ENCODE measurements at regions not wholly inside any gene's neighbourhood (a gene's known extent, or its start where the extent isn't known, plus 50 kb on each side); places are given as distances from the start of the nearest gene placed in this dataset.
"Not testable (repeated sequence)": the region's sequence is repeated elsewhere in the genome, so short reads cannot be mapped to it uniquely, and the experiment has no call there.

DNA sequence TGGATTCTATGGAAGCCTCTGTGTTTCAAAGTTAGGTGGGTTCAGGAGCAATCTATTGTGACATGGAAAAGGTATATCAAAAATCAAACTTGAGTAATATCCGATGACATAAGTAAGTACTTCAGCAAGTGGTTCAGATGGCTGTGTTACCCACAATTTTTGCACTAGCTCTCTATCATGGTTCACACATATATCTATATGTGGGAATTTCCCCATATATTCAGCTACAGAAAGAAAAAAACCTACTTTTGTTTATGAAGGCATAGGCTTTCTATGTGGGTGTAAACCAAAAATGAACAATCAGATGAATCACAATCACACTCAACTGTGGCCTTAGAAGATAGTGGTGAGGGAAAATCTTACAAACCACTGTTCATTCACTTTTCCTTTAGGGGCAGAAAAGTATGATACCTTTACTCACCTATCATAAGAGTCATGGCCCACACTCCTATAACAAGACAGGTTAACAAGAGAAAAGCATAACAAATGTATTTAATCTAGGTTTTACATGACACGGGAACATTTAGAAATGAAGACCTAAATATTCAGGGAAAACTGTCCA, 449.6 kb upstream of the HTR1E start:
- DNase-seq (ENCODE audit: extremely low read depth in 1 of 2, low read depth in 1 of 2), result no peak

GRCh38 chr6:86478316-86478715, 459.0 kb upstream of the HTR1E start:
- DNase-seq (ENCODE audit: extremely low read depth in 1 of 2, low read depth in 1 of 2), result not testable (repeated sequence)

DNA sequence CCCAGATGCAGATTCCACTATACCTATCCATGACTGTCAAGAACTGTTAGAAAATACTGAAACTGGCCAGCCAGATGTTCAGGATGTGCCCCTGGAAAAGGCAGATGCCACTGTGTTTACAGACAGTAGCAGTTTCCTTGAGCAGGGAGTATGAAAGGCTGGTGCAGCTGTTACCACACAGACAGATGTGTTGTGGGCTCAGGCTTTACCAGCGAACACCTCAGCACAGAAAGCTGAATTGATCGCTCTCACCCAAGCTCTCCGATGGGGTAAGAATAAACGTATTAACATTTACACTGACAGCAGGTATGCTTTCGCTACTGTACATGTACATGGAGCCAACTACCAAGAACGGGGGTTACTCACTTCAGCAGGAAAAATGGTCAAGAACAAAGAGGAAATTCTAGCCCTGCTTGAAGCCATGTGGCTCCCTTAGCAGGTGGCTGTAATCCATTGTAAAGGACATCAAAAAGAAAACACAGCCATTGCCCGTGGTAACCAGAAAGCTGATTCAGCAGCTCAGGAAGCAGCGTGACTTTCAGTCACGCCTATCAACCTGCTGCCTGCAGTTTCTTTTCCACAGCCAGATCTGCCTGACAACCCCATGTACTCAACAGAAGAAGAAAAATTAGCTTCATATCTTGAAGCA, 459.7 kb upstream of the HTR1E start:
- no peak for DNase-seq (ENCODE audit: extremely low read depth in 1 of 2, low read depth in 1 of 2)

DNA sequence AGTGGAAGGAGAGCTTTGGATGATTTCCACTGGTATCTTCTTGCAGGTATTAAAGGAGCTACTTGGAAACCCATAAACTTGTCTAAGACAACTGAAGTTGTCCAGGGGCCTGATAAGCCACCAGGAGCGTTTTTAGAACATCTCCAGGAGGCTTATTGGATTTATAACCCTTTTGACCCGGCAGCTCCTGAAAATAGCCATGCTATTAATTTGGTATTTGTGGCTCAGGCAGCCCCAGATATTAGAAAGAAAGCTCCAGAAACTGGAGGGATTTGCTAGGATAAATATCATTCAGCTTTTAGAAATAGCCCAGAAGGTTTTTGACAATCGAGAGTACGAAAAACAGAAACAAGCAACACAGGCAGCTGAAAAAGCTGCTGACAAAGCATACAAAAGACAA, 461.0 kb upstream of the HTR1E start:
- no peak for DNase-seq (ENCODE audit: extremely low read depth in 1 of 2, low read depth in 1 of 2)

DNA sequence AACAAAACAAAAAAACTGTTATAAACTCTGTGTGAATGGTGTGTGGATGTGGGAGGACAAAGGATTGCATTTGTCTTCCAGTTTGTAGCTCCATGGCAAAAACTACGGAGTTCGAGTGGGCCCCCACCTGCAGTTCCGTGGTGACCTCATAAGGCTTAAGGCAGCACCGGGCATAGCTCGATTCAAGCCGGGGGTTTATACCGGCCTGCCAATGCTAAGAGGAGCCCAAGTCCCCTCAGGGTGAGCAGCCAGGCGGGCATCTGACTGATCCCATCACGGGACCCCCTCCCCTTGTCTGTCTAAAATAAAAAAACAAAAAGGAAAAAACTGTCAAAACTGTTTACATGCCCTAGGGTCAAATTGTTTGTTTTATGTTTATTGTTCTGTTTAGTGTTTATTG, 463.2 kb upstream of the HTR1E start:
- DNase-seq (ENCODE audit: extremely low read depth in 1 of 2, low read depth in 1 of 2), result no peak

GRCh38 chr6:86471791-86472190, 465.5 kb upstream of the HTR1E start:
- no peak for DNase-seq (ENCODE audit: extremely low read depth in 1 of 2, low read depth in 1 of 2)

- DNase-seq (ENCODE audit: extremely low read depth in 1 of 2, low read depth in 1 of 2), result no peak
Measured at GRCh38 chr6:86459978-86460377, 477.4 kb upstream of the HTR1E start.

GRCh38 chr6:86456821-86457220, 480.5 kb upstream of the HTR1E start:
- DNase-seq (ENCODE audit: extremely low read depth in 1 of 2, low read depth in 1 of 2), result no peak

- no peak for DNase-seq (ENCODE audit: extremely low read depth in 1 of 2, low read depth in 1 of 2)
Measured at GRCh38 chr6:86453232-86453631, 484.1 kb upstream of the HTR1E start.

GRCh38 chr6:86448398-86448797, 488.9 kb upstream of the HTR1E start:
- no peak for DNase-seq (ENCODE audit: extremely low read depth in 1 of 2, low read depth in 1 of 2)

DNA sequence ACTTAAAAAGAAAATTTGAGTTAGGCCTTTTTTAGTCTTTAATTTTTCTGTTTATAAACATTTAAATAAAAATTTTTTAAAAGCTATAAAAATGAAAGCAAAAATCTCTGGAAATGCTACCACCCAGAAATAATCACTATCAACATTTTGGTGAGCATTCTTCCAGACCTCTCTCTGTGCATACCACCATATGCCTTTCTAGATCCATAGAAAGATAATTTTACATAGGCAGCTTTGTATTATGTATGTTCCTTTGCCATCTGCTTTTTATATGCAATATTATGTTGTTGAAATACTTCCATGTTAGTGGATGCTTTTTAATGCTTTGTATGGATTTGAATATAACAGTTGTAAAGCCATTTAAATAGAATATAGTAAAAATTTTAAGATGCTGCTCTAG, 496.7 kb upstream of the HTR1E start:
- DNase-seq (ENCODE audit: extremely low read depth in 1 of 2, low read depth in 1 of 2), result no peak

DNA sequence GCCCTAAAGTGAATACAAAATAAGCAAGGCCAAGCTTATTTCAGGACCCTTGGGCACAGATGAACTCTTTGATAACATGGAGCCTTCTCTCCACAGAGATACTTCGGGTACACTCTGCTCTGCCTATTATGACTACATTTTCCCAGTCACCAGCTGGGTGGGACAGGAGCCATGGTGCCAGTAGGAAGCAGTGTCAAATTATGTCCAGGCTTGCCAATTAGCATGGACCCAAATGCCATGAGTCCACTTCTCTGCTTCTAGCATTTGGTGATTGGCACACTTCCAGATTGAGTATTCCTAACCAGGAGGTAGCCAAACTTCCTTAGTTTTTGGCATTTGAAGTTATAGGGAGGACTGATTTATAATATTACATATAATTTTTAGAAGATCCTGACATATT, 513.8 kb upstream of the HTR1E start:
- no peak for DNase-seq (ENCODE audit: extremely low read depth in 1 of 2, low read depth in 1 of 2)

DNA sequence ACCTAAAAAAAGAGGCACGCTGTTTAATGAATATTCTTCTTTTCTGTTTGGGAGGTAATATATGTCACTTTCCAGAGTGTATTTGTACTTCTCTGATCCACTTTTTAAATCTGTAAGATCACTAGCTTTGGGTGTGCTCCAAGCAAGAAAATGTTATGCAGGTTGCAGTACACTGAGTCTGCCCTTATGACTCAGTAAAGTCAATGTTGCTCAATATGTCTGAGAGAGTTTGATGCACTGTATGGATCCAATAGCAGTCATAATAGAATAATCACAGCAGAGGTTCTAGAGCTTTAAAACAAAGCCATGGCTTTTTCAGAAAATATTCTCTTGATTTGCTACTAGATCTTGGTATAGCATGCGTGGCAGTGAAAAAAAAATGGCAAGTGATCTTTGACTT, 525.3 kb upstream of the HTR1E start:
- no peak for DNase-seq (ENCODE audit: extremely low read depth in 1 of 2, low read depth in 1 of 2)

GRCh38 chr6:86407128-86407527, 530.2 kb upstream of the HTR1E start:
- no peak for DNase-seq (ENCODE audit: extremely low read depth in 1 of 2, low read depth in 1 of 2)

DNA sequence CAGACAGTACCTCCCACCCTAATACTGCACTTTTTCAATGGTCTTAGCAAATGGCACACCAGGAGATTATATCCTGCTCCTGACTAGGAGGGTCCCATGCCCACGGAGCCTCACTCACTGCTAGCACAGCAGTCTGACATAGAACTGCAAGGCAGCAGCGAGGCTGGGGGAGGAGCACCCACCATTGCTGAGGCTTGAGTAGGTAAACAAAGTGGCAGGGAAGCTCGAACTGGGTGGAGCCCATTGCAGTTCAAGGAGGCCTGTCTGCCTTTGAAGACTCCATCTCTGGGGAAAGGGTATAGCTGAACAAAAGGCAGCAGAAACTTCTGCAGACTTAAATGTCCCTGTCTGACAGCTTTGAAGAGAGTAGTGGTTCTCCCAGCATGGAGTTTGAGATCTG, 544.5 kb upstream of the HTR1E start:
- not testable (repeated sequence) for DNase-seq (ENCODE audit: extremely low read depth in 1 of 2, low read depth in 1 of 2)

- DNase-seq (ENCODE audit: extremely low read depth in 1 of 2, low read depth in 1 of 2), result no peak
Measured at GRCh38 chr6:86380571-86381125, 556.7 kb upstream of the HTR1E start.

DNA sequence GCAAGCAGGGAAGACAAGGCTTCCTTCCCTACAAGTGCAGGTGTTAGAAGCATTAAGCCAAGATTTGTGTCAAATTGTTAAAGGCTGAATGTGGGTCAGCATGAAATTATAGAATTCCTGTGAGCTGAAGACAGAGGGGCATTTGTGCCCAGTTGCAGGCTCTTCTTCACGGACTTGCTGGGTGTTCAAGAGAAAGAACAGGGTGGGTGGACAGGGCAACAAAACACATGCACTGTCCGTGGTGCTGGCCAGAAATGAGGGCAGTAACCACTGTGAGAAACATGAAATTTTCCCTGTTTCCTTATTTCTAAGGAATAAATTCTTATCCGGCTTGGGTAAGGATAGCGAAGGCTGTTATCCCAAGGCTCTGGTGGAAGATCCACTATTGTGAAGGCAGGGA, 579.5 kb upstream of the HTR1E start:
- no peak for DNase-seq (ENCODE audit: extremely low read depth in 1 of 2, low read depth in 1 of 2)

DNA sequence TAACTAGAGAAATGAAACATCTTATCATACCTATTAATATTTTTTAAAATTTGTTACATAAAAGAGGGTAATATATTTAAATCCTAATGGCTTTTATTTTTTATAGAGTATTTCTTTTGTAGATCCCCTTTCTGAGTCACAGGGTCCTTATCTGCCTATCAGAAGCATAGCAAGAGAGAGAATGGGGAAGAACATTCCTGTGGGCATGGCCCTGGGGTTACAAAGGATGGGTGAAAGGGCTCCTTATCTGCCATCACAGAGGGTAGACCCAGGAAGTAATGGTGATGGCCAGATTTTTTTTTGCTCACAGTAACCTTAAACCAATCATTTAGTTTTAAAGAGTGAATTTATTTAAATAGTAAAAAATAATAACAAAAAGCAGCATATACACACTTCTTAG, 582.1 kb upstream of the HTR1E start:
- DNase-seq (ENCODE audit: extremely low read depth in 1 of 2, low read depth in 1 of 2), result no peak

DNA sequence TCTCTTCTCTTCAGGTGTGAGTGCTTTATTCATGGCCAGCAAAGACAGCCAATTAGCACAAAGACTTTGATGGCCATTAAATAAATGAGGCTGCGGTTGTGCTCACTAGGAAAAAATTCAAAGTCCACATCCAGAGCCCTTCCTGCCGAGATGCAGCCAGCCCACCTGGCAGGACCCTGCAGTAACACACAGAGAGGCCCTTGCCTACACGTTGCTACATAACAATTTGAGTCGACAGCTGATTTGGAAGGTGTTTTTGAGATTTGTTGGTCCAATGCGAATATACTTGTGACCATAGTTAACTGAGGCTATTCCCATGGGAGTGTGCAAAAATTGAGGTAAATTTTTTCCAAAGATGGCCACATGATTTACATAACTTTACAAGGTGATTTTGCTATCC, 605.4 kb upstream of the HTR1E start:
- DNase-seq (ENCODE audit: extremely low read depth in 1 of 2, low read depth in 1 of 2), result no peak

- no peak for DNase-seq (ENCODE audit: extremely low read depth in 1 of 2, low read depth in 1 of 2)
Measured at GRCh38 chr6:86331265-86331840, 606.0 kb upstream of the HTR1E start.

DNA sequence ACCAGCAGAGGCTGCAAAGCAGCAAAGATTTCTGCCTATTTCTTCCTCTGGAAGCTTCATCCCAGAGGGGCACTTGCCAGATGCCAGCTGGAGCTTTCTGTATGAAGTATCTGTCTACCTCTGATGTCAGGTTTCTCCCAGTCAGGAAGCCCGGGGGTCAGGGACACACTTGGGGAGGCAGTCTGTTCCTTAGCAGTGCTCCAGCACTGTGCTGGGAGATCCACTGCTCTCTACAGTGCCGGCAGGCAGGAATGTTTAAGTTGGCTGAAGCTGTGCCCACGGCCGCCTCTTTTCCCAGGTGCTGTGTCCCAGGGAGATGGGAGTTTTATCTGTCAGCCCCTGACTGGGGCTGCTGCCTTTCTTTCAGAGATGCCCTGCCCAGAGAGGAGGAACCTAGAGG, 631.1 kb upstream of the HTR1E start:
- DNase-seq (ENCODE audit: extremely low read depth in 1 of 2, low read depth in 1 of 2), result no peak

DNA sequence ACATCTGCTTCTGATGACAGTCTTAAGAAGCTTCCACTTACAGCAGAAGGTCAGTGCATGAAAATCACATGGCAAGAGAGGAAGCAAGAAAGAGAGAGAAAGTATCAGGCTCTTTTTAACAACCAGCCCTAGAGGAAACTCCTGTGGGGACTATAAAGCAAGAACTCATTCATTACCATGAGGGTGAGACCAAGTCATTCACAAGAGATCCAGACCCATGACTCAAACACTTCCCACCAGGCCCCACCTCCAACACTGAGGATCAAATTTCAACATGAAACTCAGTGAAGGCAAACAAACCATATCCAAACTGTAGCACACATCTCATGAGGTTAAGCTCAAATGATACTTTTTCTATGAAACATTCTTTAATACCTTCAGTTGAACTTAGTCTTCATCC, 643.2 kb upstream of the SYNCRIP start:
- no peak for DNase-seq (ENCODE audit: extremely low read depth in 1 of 2, low read depth in 1 of 2)

All from stimulated activated CD8-positive, alpha-beta memory T cell treated with anti-CD3 and anti-CD28 coated beads, Interleukin-7, amount 100 ng/mL, for 48 hours (primary cell).